HepG2 (cell line): ENCODE measurements at regions not wholly inside any gene's neighbourhood (a gene's known extent, or its start where the extent isn't known, plus 50 kb on each side); places are given as distances from the start of the nearest gene placed in this dataset.
A peak's percentile ranks its signal among the peaks of the same experiment; 100 is the strongest.

ENCODE experiments used
- ATAC-seq: fragments of 200-7000 bp; cut with Tn5 transposase; 3 replicates; pipeline ENCODE4 v1.9.1; 2020; ENCODE audit warnings: mild to moderate bottlenecking, moderate library complexity
- BruUV-seq: library from RNA; stranded (reverse); fragments of 400-500 nt; replicated peaks from 2 replicates; lab custom pipeline; 2021; lab: Mats Ljungman, UMichigan
- CTCF ChIA-PET: fragments of 300-600 bp; formaldehyde crosslinking; extraction: SDS; loops from one replicate; lab custom pipeline; 2021; ENCODE audit warnings: low total read pairs, inconsistent platforms, low intra/inter-chr PET ratio; lab: Yijun Ruan, JAX
- POLR2A ChIA-PET: fragments of 350-600 bp; sonication (Branson Sonifier 250); formaldehyde crosslinking; loops from one replicate; lab custom pipeline; 2020; ENCODE audit warnings: antibody characterized with exemption, inconsistent platforms; lab: Yijun Ruan, JAX
- DNase-seq: peaks from one replicate; pipeline ENCODE4 v3.0.0-alpha.2; 2015; ENCODE audit warnings: low spot score
- FAIRE-seq: peaks from 3 replicates; lab custom pipeline; 2011; peaks lifted over from hg19 to GRCh38; lab: Jason Lieb, UNC
- H2AFZ ChIP-seq: one replicate; pipeline ENCODE4 v1.6.1; 2011; ENCODE audit warnings: low read length, inconsistent platforms
- H3K27ac ChIP-seq: fragments of 300-600 bp; 3 replicates; pipeline ENCODE4 v1.8.0; 2011; ENCODE audit warnings: mixed run types, mild to moderate bottlenecking, mixed read lengths, low read length, inconsistent platforms; ENCODE audit not compliant: insufficient read depth; ENCODE audit errors: extremely low read length
- H3K27me3 ChIP-seq, 2 experiments: fragments of 200-600 bp in 1 of 2; 2 replicates in 1 of 2; 3 replicates in 1 of 2; pipeline versions ENCODE4 v1.6.0 to v1.8.0; 2011; ENCODE audit warnings: low read length in 2 of 2, mild to moderate bottlenecking in 2 of 2, moderate library complexity in 2 of 2, inconsistent platforms in 1 of 2; ENCODE audit not compliant: insufficient read depth in 2 of 2, control insufficient read depth in 1 of 2
- H3K36me3 ChIP-seq, 2 experiments: fragments of 200-600 bp in 1 of 2; replicated peaks in 1 of 2; 2 replicates in 1 of 2; 3 replicates in 1 of 2; pipeline versions ENCODE4 v1.5.1 to v1.8.0; 2011; ENCODE audit warnings: low read length in 2 of 2, inconsistent platforms in 1 of 2; ENCODE audit not compliant: insufficient read depth in 2 of 2, control insufficient read depth in 1 of 2
- H3K4me1 ChIP-seq: 2 replicates; pipeline ENCODE4 v1.5.1; 2012; ENCODE audit warnings: low read length, inconsistent platforms; ENCODE audit not compliant: insufficient read depth
- H3K4me2 ChIP-seq: 2 replicates; pipeline ENCODE4 v1.6.0; 2011; ENCODE audit warnings: low read depth, low read length, inconsistent platforms
- H3K4me3 ChIP-seq, 3 experiments: fragments of 200-600 bp in 1 of 3; sonication (generic), shearing (Covaris generic) in 1 of 3; replicated peaks in 1 of 3; 2 replicates each; pipeline ENCODE4 v1.5.1; 2011 to 2016; ENCODE audit warnings: low read length in 3 of 3, inconsistent platforms in 2 of 3, low read depth in 2 of 3, mild to moderate bottlenecking in 2 of 3, control low read depth in 1 of 3, mixed read lengths in 1 of 3; ENCODE audit not compliant: insufficient read depth in 1 of 3
- H3K79me2 ChIP-seq: one replicate; pipeline ENCODE4 v1.6.1; 2011; ENCODE audit warnings: low read length, inconsistent platforms; ENCODE audit not compliant: insufficient read depth
- H3K9ac ChIP-seq: 2 replicates; pipeline ENCODE4 v1.6.0; 2011; ENCODE audit warnings: mild to moderate bottlenecking, low read depth, low read length, inconsistent platforms; ENCODE audit not compliant: insufficient read depth
- H3K9me3 ChIP-seq: 2 replicates; pipeline ENCODE4 v1.5.1; 2012; ENCODE audit warnings: mild to moderate bottlenecking, low read length
- H4K20me1 ChIP-seq: 2 replicates; pipeline ENCODE4 v1.6.0; 2011; ENCODE audit warnings: inconsistent platforms, mild to moderate bottlenecking, low read length, moderate library complexity; ENCODE audit not compliant: insufficient read depth
- BRD4 ChIP-seq: sonication (generic); formaldehyde crosslinking; IDR thresholded peaks from 2 replicates; pipeline ENCODE4 v1.4.0; 2020; ENCODE audit warnings: missing genetic modification reagents
- FOXJ3 ChIP-seq: sonication (generic); formaldehyde crosslinking; IDR thresholded peaks from 2 replicates; pipeline ENCODE4 v1.4.0; 2020; ENCODE audit warnings: missing genetic modification reagents, mild to moderate bottlenecking, borderline replicate concordance
- LCORL ChIP-seq, 2 experiments: fragments of 450-650 bp in 1 of 2; sonication (generic) in 1 of 2; formaldehyde crosslinking in 1 of 2; IDR thresholded peaks; 2 replicates each; pipeline versions ENCODE4 v1.5.0 to v1.6.1; 2017 to 2020; ENCODE audit warnings: antibody characterized with exemption in 1 of 2, missing genetic modification reagents in 1 of 2
- MAFK ChIP-seq, 2 experiments: IDR thresholded peaks in 1 of 2; conservative IDR thresholded peaks in 1 of 2; 2 replicates each; pipeline ENCODE4 v1.6.1; 2011; ENCODE audit warnings: improper control_type of control experiment in 2 of 2, low read length in 2 of 2
- NFRKB ChIP-seq: fragments of 450-650 bp; IDR thresholded peaks from 2 replicates; pipeline ENCODE4 v1.6.1; 2017
- NR2F1 ChIP-seq, 2 experiments: fragments of 450-650 bp in 1 of 2; formaldehyde crosslinking in 1 of 2; IDR thresholded peaks; 2 replicates each; pipeline versions ENCODE4 v1.5.0 to v1.6.1; 2016 to 2020; ENCODE audit warnings: mild to moderate bottlenecking in 1 of 2, missing compliant biosample characterization in 1 of 2, missing genetic modification reagents in 1 of 2, moderate library complexity in 1 of 2
- NR3C1 ChIP-seq: sonication (generic); formaldehyde crosslinking; IDR thresholded peaks from 2 replicates; pipeline ENCODE4 v1.4.0; 2020; ENCODE audit warnings: missing genetic modification reagents
- ZSCAN21 ChIP-seq: sonication (generic); formaldehyde crosslinking; IDR thresholded peaks from 2 replicates; pipeline ENCODE4 v1.8.0; 2022; ENCODE audit warnings: mild to moderate bottlenecking, missing genetic modification reagents, moderate library complexity, borderline replicate concordance
- WGBS: methylation state at CpG from one replicate; pipeline ENCODE4 v1.1.6; 2017; ENCODE audit warnings: low lambda C conversion rate; 5-methylcytosine and 5-hydroxymethylcytosine counted together
- in situ Hi-C: cut with HindIII; loops from 2 replicates; pipeline ENCODE4 v1.10.0; 2017; ENCODE audit warnings: low pct_unique_long_range_greater_than_20kb; ENCODE audit not compliant: extremely low pct_ligation_motif_present
- intact Hi-C: fragments of 100-400 bp; cut with micrococcal nuclease; formaldehyde crosslinking; loops from one replicate; pipeline ENCODE4 v1.10.0; 2022; ENCODE audit not compliant: unreplicated experiment
- TF ChIP-seq, protein P1 (sequence below): sonication (generic); formaldehyde crosslinking; conservative IDR thresholded peaks from 2 replicates; pipeline ENCODE4 v1.5.0; 2020; ENCODE audit warnings: missing genetic modification reagents
- TF ChIP-seq, protein P2 (sequence below): sonication (generic); formaldehyde crosslinking; IDR thresholded peaks from 2 replicates; pipeline ENCODE4 v1.4.0; 2020; ENCODE audit warnings: missing genetic modification reagents

DNA sequence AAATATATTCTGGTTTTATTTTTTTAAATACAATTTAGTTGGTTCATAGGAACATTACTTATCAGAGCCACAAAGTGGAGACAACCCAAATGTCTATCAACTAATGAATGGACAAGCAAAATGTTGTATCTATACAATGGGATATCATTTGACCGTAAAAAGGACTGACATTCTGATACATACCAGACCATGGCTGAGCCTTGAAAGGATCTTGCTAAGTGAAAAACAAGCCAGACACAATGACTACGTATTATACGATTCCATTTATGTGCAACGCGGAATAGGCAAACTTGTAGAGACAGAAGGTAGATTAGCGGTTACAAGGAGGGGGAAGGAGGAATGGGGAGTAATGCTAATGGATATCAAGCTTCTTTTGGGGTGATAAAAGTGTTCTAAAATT is 621.6 kb downstream of the BNC2 start (continued):
- TF ChIP-seq, protein P1, sequence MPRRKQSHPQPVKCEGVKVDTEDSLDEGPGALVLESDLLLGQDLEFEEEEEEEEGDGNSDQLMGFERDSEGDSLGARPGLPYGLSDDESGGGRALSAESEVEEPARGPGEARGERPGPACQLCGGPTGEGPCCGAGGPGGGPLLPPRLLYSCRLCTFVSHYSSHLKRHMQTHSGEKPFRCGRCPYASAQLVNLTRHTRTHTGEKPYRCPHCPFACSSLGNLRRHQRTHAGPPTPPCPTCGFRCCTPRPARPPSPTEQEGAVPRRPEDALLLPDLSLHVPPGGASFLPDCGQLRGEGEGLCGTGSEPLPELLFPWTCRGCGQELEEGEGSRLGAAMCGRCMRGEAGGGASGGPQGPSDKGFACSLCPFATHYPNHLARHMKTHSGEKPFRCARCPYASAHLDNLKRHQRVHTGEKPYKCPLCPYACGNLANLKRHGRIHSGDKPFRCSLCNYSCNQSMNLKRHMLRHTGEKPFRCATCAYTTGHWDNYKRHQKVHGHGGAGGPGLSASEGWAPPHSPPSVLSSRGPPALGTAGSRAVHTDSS (CRISPR knock-in tag): no peak
- TF ChIP-seq NR3C1 (no peak), LCORL (IDR thresholded peaks at IDR 0.05) (no peak), LCORL (CRISPR knock-in tag; IDR thresholded peaks at IDR 0.05) (no peak), BRD4 (CRISPR knock-in tag) (no peak), NR2F1 (CRISPR knock-in tag; IDR thresholded peaks at IDR 0.05) (no peak), NFRKB (no peak)
- TF ChIP-seq, protein P2, sequence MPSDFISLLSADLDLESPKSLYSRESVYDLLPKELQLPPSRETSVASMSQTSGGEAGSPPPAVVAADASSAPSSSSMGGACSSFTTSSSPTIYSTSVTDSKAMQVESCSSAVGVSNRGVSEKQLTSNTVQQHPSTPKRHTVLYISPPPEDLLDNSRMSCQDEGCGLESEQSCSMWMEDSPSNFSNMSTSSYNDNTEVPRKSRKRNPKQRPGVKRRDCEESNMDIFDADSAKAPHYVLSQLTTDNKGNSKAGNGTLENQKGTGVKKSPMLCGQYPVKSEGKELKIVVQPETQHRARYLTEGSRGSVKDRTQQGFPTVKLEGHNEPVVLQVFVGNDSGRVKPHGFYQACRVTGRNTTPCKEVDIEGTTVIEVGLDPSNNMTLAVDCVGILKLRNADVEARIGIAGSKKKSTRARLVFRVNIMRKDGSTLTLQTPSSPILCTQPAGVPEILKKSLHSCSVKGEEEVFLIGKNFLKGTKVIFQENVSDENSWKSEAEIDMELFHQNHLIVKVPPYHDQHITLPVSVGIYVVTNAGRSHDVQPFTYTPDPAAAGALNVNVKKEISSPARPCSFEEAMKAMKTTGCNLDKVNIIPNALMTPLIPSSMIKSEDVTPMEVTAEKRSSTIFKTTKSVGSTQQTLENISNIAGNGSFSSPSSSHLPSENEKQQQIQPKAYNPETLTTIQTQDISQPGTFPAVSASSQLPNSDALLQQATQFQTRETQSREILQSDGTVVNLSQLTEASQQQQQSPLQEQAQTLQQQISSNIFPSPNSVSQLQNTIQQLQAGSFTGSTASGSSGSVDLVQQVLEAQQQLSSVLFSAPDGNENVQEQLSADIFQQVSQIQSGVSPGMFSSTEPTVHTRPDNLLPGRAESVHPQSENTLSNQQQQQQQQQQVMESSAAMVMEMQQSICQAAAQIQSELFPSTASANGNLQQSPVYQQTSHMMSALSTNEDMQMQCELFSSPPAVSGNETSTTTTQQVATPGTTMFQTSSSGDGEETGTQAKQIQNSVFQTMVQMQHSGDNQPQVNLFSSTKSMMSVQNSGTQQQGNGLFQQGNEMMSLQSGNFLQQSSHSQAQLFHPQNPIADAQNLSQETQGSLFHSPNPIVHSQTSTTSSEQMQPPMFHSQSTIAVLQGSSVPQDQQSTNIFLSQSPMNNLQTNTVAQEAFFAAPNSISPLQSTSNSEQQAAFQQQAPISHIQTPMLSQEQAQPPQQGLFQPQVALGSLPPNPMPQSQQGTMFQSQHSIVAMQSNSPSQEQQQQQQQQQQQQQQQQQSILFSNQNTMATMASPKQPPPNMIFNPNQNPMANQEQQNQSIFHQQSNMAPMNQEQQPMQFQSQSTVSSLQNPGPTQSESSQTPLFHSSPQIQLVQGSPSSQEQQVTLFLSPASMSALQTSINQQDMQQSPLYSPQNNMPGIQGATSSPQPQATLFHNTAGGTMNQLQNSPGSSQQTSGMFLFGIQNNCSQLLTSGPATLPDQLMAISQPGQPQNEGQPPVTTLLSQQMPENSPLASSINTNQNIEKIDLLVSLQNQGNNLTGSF (CRISPR knock-in tag): no peak
- TF ChIP-seq, all 625 proteins: peak for 0

GRCh38 chr9:16252616-16253015 is 617.9 kb downstream of the BNC2 start:
- intact Hi-C loops: no loop called here
- in situ Hi-C loops: no loop called here
- Histone ChIP-seq H3K36me3 (no peaks in the 10 kb centered on the region), H3K4me3 (no peak overlapping the region), H3K4me2 (no peak overlapping the region), H3K9ac (no peak overlapping the region), H4K20me1 (no peaks in the 10 kb centered on the region), H3K9me3 (no peaks in the 10 kb centered on the region; the same call in 1 of the 2 replicates), H3K4me1 (no peaks in the 10 kb centered on the region), H3K79me2 (no peaks in the 10 kb centered on the region), H3K27me3 (no peaks in the 10 kb centered on the region), H2AFZ (no peak overlapping the region), H3K27ac (no peak overlapping the region)
- ChIA-PET POLR2A (no interaction called here), CTCF (no interaction called here)
- no peak for DNase-seq
- FAIRE-seq: no peak
- TF ChIP-seq ZSCAN21 (CRISPR knock-in tag) (no peak), FOXJ3 (CRISPR knock-in tag) (no peak), MAFK (conservative IDR thresholded peaks at IDR 0.05 in 1 of 2, IDR thresholded peaks at IDR 0.05 in 1 of 2; ENCODE audit: low read length in 2 of 2) (0 out of 4 replicates have a peak, but pooled peaks have one; percentile 15 to 22)
- ATAC-seq: no peak
- 0% methylated on average over 5 of the region's 5 CpGs for WGBS
- BruUV-seq: no TSS peak
